Cardiac muscle cell (in vitro differentiated cells and primary cell): ENCODE measurements at regions not wholly inside any gene's neighbourhood (a gene's known extent, or its start where the extent isn't known, plus 50 kb on each side); places are given as distances from the start of the nearest gene placed in this dataset.
"Not testable (repeated sequence)": the region's sequence is repeated elsewhere in the genome, so short reads cannot be mapped to it uniquely, and the experiment has no call there.

Source experiments
- DNase-seq, 2 donors: peaks; one replicate each; pipeline versions ENCODE4 v3.0.0 to v3.0.0-alpha.2; 2010 to 2017; ENCODE audit warnings: low read depth in 1 of 2, low spot score in 1 of 2
- H3K27ac ChIP-seq: fragments of 200-600 bp; sonication (generic); 2 replicates; pipeline ENCODE4 v1.5.1; 2016
- H3K27me3 ChIP-seq: fragments of 200-600 bp; sonication (generic); 2 replicates; pipeline ENCODE4 v1.6.0; 2016; ENCODE audit warnings: control low read depth
- H3K36me3 ChIP-seq: fragments of 200-600 bp; sonication (generic); 2 replicates; pipeline ENCODE4 v1.5.1; 2016; ENCODE audit warnings: control low read depth
- H3K4me1 ChIP-seq: fragments of 200-600 bp; sonication (generic); 2 replicates; pipeline ENCODE4 v1.8.1; 2017; ENCODE audit warnings: low read depth, mild to moderate bottlenecking, mixed run types
- H3K4me3 ChIP-seq: fragments of 200-600 bp; sonication (generic); 2 replicates; pipeline ENCODE4 v1.5.1; 2016; ENCODE audit warnings: mild to moderate bottlenecking
- H3K9me3 ChIP-seq: fragments of 200-600 bp; sonication (generic); 2 replicates; pipeline ENCODE4 v1.5.1; 2017; ENCODE audit warnings: low read depth, mild to moderate bottlenecking, control low read depth
- CTCF ChIP-seq: IDR thresholded peaks from 2 replicates; pipeline ENCODE4 v1.5.1; 2012; ENCODE audit warnings: low read depth, mild to moderate bottlenecking, low read length

GRCh38 chr3:109696932-109697331 lies 359.6 kb upstream of the DPPA4 start:
- no peaks in the 10 kb centered on the region for H3K9me3 ChIP-seq
- TF ChIP-seq CTCF = peak; percentile 17
- H3K27me3 ChIP-seq = no peaks in the 10 kb centered on the region
- H3K4me1 ChIP-seq = no peaks in the 10 kb centered on the region
- H3K36me3 ChIP-seq = no peaks in the 10 kb centered on the region
- no peak for DNase-seq
- H3K4me3 ChIP-seq = no peak overlapping the region
- no peak overlapping the region for H3K27ac ChIP-seq

GRCh38 chr3:109702252-109702651 lies 364.9 kb upstream of the DPPA4 start:
- peak in 1 of 2 donors; percentile 56 for DNase-seq
- no peak overlapping the region for H3K4me3 ChIP-seq
- no peak for TF ChIP-seq CTCF
- H3K27ac ChIP-seq = no peak overlapping the region
- no peaks in the 10 kb centered on the region for H3K27me3 ChIP-seq
- no peaks in the 10 kb centered on the region for H3K36me3 ChIP-seq
- H3K4me1 ChIP-seq = no peaks in the 10 kb centered on the region
- no peaks in the 10 kb centered on the region for H3K9me3 ChIP-seq

- Histone ChIP-seq H3K4me1 (no peaks in the 10 kb centered on the region), H3K27ac (no peak overlapping the region), H3K9me3 (no peaks in the 10 kb centered on the region), H3K36me3 (no peaks in the 10 kb centered on the region), H3K4me3 (no peak overlapping the region), H3K27me3 (no peaks in the 10 kb centered on the region)
- no peak for TF ChIP-seq CTCF
- no peak for DNase-seq
Measured at GRCh38 chr3:109702976-109703375, 365.6 kb upstream of the DPPA4 start.

GRCh38 chr3:109705133-109705532 lies 367.8 kb upstream of the DPPA4 start:
- not testable (repeated sequence) for H3K4me1 ChIP-seq, H3K27me3 ChIP-seq, H3K36me3 ChIP-seq, H3K27ac ChIP-seq, DNase-seq, H3K4me3 ChIP-seq, H3K9me3 ChIP-seq

- Histone ChIP-seq H3K9me3 (no peaks in the 10 kb centered on the region), H3K27ac (no peak overlapping the region), H3K4me3 (no peak overlapping the region), H3K4me1 (no peaks in the 10 kb centered on the region), H3K27me3 (no peaks in the 10 kb centered on the region), H3K36me3 (no peaks in the 10 kb centered on the region)
- no peak for TF ChIP-seq CTCF
- DNase-seq = no peak
Measured at GRCh38 chr3:109707617-109708016, 370.3 kb upstream of the DPPA4 start.

- Histone ChIP-seq H3K9me3 (no peaks in the 10 kb centered on the region), H3K27me3 (no peaks in the 10 kb centered on the region), H3K4me1 (no peaks in the 10 kb centered on the region), H3K27ac (no peak overlapping the region), H3K36me3 (no peaks in the 10 kb centered on the region), H3K4me3 (no peak overlapping the region)
- TF ChIP-seq CTCF = no peak
- no peak for DNase-seq
Measured at GRCh38 chr3:109713288-109713687, 375.9 kb upstream of the DPPA4 start.
